ENCODE measurements at regions not wholly inside any gene's neighbourhood (a gene's known extent, or its start where the extent isn't known, plus 50 kb on each side); places are given as distances from the start of the nearest gene placed in this dataset.

DNA sequence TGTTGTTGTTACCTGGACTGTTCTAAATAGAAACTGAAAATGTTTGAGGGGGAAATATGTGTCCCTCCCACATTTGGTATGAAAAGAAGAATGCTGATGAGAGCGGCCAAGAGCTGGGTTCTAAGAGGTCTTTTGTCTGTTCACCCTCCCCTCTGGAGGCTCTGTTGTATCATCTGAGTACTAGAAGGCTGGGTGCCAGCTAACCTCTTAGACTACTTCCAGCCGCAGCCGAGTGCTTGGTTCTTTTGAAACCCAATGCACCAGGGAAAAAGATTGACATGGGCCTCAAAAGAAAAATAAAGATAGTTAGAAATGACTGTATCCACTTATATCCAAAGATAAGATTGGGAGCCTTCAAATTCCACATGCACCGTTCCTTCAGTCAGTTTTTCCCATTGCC, 255.9 kb downstream of the TXNL1 start:
- Mint-ChIP-seq H3K27ac (ENCODE audit: unreplicated experiment) (no peak overlapping the region), H3K36me3 (ENCODE audit: low read depth) (no peaks in the 10 kb centered on the region), H3K4me1 (ENCODE audit: low read depth) (peaks cover 10% of the 10 kb centered on the region), H3K27me3 (ENCODE audit: low read depth) (no peaks in the 10 kb centered on the region), H3K9me3 (ENCODE audit: low read depth) (no peaks in the 10 kb centered on the region), H3K4me3 (ENCODE audit: unreplicated experiment) (no peak overlapping the region)
- DNase-seq (ENCODE audit: low spot score), result no peak
- TF ChIP-seq, protein P1, sequence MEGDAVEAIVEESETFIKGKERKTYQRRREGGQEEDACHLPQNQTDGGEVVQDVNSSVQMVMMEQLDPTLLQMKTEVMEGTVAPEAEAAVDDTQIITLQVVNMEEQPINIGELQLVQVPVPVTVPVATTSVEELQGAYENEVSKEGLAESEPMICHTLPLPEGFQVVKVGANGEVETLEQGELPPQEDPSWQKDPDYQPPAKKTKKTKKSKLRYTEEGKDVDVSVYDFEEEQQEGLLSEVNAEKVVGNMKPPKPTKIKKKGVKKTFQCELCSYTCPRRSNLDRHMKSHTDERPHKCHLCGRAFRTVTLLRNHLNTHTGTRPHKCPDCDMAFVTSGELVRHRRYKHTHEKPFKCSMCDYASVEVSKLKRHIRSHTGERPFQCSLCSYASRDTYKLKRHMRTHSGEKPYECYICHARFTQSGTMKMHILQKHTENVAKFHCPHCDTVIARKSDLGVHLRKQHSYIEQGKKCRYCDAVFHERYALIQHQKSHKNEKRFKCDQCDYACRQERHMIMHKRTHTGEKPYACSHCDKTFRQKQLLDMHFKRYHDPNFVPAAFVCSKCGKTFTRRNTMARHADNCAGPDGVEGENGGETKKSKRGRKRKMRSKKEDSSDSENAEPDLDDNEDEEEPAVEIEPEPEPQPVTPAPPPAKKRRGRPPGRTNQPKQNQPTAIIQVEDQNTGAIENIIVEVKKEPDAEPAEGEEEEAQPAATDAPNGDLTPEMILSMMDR (IDR thresholded peaks at IDR 0.05), result no peak

DNA sequence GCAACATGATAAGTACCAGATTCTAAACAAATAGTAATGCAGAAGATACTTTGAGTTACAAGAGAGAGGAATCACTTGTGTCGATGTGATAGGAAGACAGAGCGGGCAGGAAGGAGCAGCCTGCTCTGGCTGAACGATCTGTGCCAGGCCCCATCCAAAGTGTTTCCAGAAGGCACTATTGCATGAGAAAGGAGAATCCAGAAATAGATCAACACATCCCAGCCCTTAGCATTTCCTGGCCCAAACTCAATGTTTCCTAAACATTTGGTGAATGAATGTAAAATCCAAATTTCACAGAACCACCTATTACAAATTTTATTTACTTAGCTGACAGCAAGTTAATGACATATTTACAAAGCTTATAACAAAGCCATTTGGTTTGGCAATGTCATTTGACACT, 257.2 kb downstream of the TXNL1 start:
- Mint-ChIP-seq H3K9me3 (ENCODE audit: low read depth) (no peaks in the 10 kb centered on the region), H3K27me3 (ENCODE audit: low read depth) (no peaks in the 10 kb centered on the region), H3K27ac (ENCODE audit: unreplicated experiment) (no peak overlapping the region), H3K4me3 (ENCODE audit: unreplicated experiment) (no peak overlapping the region), H3K4me1 (ENCODE audit: low read depth) (peaks cover 20% of the 10 kb centered on the region), H3K36me3 (ENCODE audit: low read depth) (no peaks in the 10 kb centered on the region)
- DNase-seq (ENCODE audit: low spot score), result no peak
- TF ChIP-seq, protein P1 (IDR thresholded peaks at IDR 0.05), result no peak

DNA sequence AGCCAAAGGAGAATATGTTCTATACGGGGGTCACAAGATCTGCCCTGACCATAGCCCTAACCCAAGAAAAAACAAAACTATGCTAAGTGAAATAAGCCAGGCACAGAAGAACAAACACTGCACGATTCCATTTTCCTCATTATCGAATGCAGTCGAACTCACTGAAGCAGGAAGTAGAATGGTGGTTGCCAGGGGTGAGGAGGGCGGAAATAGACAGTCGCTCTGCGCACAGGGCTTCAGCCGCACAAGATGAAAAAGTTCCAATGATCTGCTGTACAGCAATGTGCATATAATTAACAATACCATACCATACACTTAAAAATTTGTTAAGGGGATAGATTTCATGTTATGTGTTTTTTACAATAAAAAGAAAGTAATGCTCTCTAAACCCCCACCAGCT, 257.7 kb downstream of the TXNL1 start:
- Mint-ChIP-seq H3K9me3 (ENCODE audit: low read depth) (no peaks in the 10 kb centered on the region), H3K27ac (ENCODE audit: unreplicated experiment) (no peak overlapping the region), H3K36me3 (ENCODE audit: low read depth) (no peaks in the 10 kb centered on the region), H3K4me1 (ENCODE audit: low read depth) (peaks cover 25% of the 10 kb centered on the region), H3K4me3 (ENCODE audit: unreplicated experiment) (no peak overlapping the region), H3K27me3 (ENCODE audit: low read depth) (no peaks in the 10 kb centered on the region)
- no peak for DNase-seq (ENCODE audit: low spot score)
- TF ChIP-seq, protein P1 (IDR thresholded peaks at IDR 0.05), result no peak

DNA sequence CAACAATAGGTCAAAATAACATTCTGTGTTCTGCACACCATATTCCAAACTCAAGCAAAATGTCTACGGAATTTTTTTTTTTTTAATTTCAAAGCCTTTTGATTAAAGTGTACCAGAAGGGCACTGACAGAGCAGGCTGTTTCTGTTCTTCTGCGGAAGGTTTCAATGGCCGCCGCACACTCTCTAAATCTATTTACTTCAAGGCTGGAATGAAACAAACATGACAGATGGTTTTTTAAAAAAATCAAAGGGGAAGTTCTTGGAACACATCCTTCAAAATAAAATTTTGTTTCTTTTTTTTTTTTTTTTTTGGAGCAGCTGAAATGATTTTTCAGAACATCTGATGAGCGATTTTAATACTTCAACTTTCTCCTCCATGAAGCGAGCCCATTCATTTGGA, 259.1 kb downstream of the TXNL1 start:
- peaks cover 33% of the 10 kb centered on the region for H3K4me1 Mint-ChIP-seq (ENCODE audit: low read depth)
- DNase-seq (ENCODE audit: low spot score), result no peak
- H3K36me3 Mint-ChIP-seq (ENCODE audit: low read depth), result no peaks in the 10 kb centered on the region
- H3K27me3 Mint-ChIP-seq (ENCODE audit: low read depth), result no peaks in the 10 kb centered on the region
- H3K27ac Mint-ChIP-seq (ENCODE audit: unreplicated experiment), result no peak overlapping the region
- TF ChIP-seq, protein P1 (IDR thresholded peaks at IDR 0.05), result no peak
- no peaks in the 10 kb centered on the region for H3K9me3 Mint-ChIP-seq (ENCODE audit: low read depth)
- no peak overlapping the region for H3K4me3 Mint-ChIP-seq (ENCODE audit: unreplicated experiment)

DNA sequence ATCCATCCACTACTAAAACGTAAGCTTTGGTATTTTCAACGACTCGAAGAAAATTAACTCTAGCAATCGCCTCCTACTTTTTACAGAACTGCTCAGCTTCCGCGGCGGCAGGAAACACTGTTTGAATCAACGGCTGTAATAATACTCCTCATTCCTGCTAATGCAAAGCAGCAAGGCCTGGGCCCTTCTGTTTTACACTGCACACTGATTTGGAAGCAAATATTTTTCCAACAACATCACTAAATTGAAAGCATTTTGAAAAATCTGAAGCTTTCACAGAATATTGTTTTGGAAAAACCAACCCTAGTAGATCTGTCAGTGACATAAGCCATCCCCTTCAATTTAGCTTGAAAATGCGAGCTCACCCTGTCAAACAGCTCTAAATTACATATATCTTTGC, 261.2 kb downstream of the TXNL1 start:
- Mint-ChIP-seq H3K27ac (ENCODE audit: unreplicated experiment) (no peak overlapping the region), H3K27me3 (ENCODE audit: low read depth) (no peaks in the 10 kb centered on the region), H3K36me3 (ENCODE audit: low read depth) (no peaks in the 10 kb centered on the region), H3K4me3 (ENCODE audit: unreplicated experiment) (no peak overlapping the region), H3K4me1 (ENCODE audit: low read depth) (peaks cover 36% of the 10 kb centered on the region), H3K9me3 (ENCODE audit: low read depth) (no peaks in the 10 kb centered on the region)
- DNase-seq (ENCODE audit: low spot score), result no peak
- TF ChIP-seq, protein P1 (IDR thresholded peaks at IDR 0.05), result no peak
